Loucy (cell line): ENCODE measurements at regions not wholly inside any gene's neighbourhood (a gene's known extent, or its start where the extent isn't known, plus 50 kb on each side); places are given as distances from the start of the nearest gene placed in this dataset.

ENCODE experiments used
- H2AFZ ChIP-seq: fragments of 200-600 bp; sonication (generic); 2 replicates; pipeline ENCODE4 v1.6.0; 2016; ENCODE audit warnings: antibody characterized with exemption, mild to moderate bottlenecking, low read length, moderate library complexity
- H3F3A ChIP-seq: fragments of 200-600 bp; 2 replicates; pipeline ENCODE4 v1.6.0; 2016; ENCODE audit warnings: antibody characterized with exemption, low read depth, mild to moderate bottlenecking
- H3K27me3 ChIP-seq: fragments of 200-600 bp; sonication (generic); 2 replicates; pipeline ENCODE4 v1.6.1; 2014; ENCODE audit warnings: low read length, mild to moderate bottlenecking; ENCODE audit not compliant: insufficient read depth, poor library complexity, severe bottlenecking
- H3K36me3 ChIP-seq: fragments of 200-600 bp; sonication (generic); 2 replicates; pipeline ENCODE4 v1.6.1; 2016; ENCODE audit warnings: low read length; ENCODE audit not compliant: insufficient read depth
- H3K4me1 ChIP-seq: fragments of 200-600 bp; sonication (generic); 2 replicates; pipeline ENCODE4 v1.5.1; 2014; ENCODE audit warnings: low read length, mild to moderate bottlenecking; ENCODE audit not compliant: insufficient read depth, poor library complexity, severe bottlenecking
- H3K4me2 ChIP-seq: fragments of 200-600 bp; sonication (generic); 2 replicates; pipeline ENCODE4 v1.6.0; 2014; ENCODE audit warnings: antibody characterized with exemption, low read length, low read depth, mild to moderate bottlenecking; ENCODE audit not compliant: poor library complexity, severe bottlenecking
- H3K4me3 ChIP-seq: fragments of 200-600 bp; sonication (generic); 2 replicates; pipeline ENCODE4 v1.5.1; 2014; ENCODE audit warnings: low read length, mild to moderate bottlenecking, mixed read lengths; ENCODE audit not compliant: poor library complexity, severe bottlenecking
- H3K79me2 ChIP-seq: fragments of 200-600 bp; sonication (generic); 2 replicates; pipeline ENCODE4 v1.6.1; 2014; ENCODE audit warnings: low read length; ENCODE audit not compliant: insufficient read depth
- H3K9ac ChIP-seq: fragments of 200-600 bp; sonication (generic); 2 replicates; pipeline ENCODE4 v1.6.0; 2014; ENCODE audit warnings: mild to moderate bottlenecking, low read depth, low read length, moderate library complexity; ENCODE audit not compliant: poor library complexity, severe bottlenecking
- H3K9me2 ChIP-seq: fragments of 200-600 bp; sonication (generic); replicated peaks from 2 replicates; pipeline ENCODE4 v1.6.1; 2016; ENCODE audit warnings: low read depth, low read length, mixed read lengths
- H3K9me3 ChIP-seq: fragments of 200-600 bp; sonication (generic); 2 replicates; pipeline ENCODE4 v1.6.1; 2014; ENCODE audit warnings: mild to moderate bottlenecking, antibody characterized with exemption, low read length, low read depth; ENCODE audit not compliant: insufficient read depth
- H4K20me1 ChIP-seq: fragments of 200-600 bp; sonication (generic); 2 replicates; pipeline ENCODE4 v1.6.0; 2014; ENCODE audit warnings: antibody characterized with exemption, low read length, mild to moderate bottlenecking; ENCODE audit not compliant: insufficient read depth, poor library complexity, severe bottlenecking
- EZH2phosphoT487 ChIP-seq: fragments of 200-600 bp; IDR thresholded peaks from 2 replicates; pipeline ENCODE4 v1.6.1; 2018; ENCODE audit warnings: antibody characterized with exemption, mild to moderate bottlenecking, moderate library complexity, borderline replicate concordance
- TF ChIP-seq, protein P1 (sequence below): fragments of 200-600 bp; sonication (generic); conservative IDR thresholded peaks from 2 replicates; pipeline ENCODE4 v1.5.1; 2014; ENCODE audit warnings: mild to moderate bottlenecking, antibody characterized with exemption, low read length

DNA sequence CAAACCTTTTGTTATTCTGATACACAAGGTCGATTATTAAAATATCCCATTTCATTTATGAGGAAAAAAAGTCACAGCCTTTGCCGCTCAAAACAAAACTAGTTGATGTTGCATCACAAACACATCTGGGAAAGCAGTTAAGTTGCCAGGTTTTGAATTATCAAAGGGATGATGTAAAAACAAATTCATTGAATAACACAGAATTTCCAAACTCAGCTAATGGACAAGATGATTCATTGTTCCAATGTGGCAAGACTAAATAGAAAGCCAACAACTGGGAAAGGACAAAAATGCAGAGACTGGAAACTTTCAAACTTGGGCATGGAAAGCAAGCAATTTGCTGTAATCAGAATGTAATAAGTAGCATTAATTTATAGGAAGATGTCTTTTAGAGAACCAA is 610.0 kb upstream of the ZNF385D start:
- no peaks in the 10 kb centered on the region for H3F3A ChIP-seq
- no peak overlapping the region for H3K9ac ChIP-seq
- no peak for TF ChIP-seq EZH2phosphoT487
- TF ChIP-seq, protein P1, sequence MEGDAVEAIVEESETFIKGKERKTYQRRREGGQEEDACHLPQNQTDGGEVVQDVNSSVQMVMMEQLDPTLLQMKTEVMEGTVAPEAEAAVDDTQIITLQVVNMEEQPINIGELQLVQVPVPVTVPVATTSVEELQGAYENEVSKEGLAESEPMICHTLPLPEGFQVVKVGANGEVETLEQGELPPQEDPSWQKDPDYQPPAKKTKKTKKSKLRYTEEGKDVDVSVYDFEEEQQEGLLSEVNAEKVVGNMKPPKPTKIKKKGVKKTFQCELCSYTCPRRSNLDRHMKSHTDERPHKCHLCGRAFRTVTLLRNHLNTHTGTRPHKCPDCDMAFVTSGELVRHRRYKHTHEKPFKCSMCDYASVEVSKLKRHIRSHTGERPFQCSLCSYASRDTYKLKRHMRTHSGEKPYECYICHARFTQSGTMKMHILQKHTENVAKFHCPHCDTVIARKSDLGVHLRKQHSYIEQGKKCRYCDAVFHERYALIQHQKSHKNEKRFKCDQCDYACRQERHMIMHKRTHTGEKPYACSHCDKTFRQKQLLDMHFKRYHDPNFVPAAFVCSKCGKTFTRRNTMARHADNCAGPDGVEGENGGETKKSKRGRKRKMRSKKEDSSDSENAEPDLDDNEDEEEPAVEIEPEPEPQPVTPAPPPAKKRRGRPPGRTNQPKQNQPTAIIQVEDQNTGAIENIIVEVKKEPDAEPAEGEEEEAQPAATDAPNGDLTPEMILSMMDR: no peak
- H3K4me1 ChIP-seq: peaks cover 17% of the 10 kb centered on the region
- H4K20me1 ChIP-seq: no peaks in the 10 kb centered on the region
- H3K4me2 ChIP-seq: no peak overlapping the region
- H3K36me3 ChIP-seq: no peaks in the 10 kb centered on the region
- no peak overlapping the region for H2AFZ ChIP-seq
- H3K9me2 ChIP-seq: no peaks in the 10 kb centered on the region; the same call in 1 of the 2 replicates
- no peaks in the 10 kb centered on the region for H3K79me2 ChIP-seq
- H3K4me3 ChIP-seq: no peak overlapping the region
- H3K27me3 ChIP-seq: no peaks in the 10 kb centered on the region
- H3K9me3 ChIP-seq: no peaks in the 10 kb centered on the region

GRCh38 chr3:22361521-22361920 is 610.5 kb upstream of the ZNF385D start:
- Histone ChIP-seq H3K4me2 (no peak overlapping the region), H3K4me3 (no peak overlapping the region), H3K9me3 (no peaks in the 10 kb centered on the region), H3F3A (no peaks in the 10 kb centered on the region), H3K4me1 (peaks cover 19% of the 10 kb centered on the region), H3K27me3 (no peaks in the 10 kb centered on the region), H2AFZ (no peak overlapping the region), H4K20me1 (no peaks in the 10 kb centered on the region), H3K79me2 (no peaks in the 10 kb centered on the region), H3K9me2 (no peaks in the 10 kb centered on the region; the same call in 1 of the 2 replicates), H3K9ac (no peak overlapping the region), H3K36me3 (no peaks in the 10 kb centered on the region)
- no peak for TF ChIP-seq EZH2phosphoT487
- TF ChIP-seq, protein P1: no peak

- no peak overlapping the region for H2AFZ ChIP-seq
- H3K4me3 ChIP-seq: no peak overlapping the region
- no peaks in the 10 kb centered on the region for H3K9me3 ChIP-seq
- H3F3A ChIP-seq: no peaks in the 10 kb centered on the region
- H3K79me2 ChIP-seq: no peaks in the 10 kb centered on the region
- no peak overlapping the region for H3K9ac ChIP-seq
- no peaks in the 10 kb centered on the region for H3K36me3 ChIP-seq
- H3K27me3 ChIP-seq: no peaks in the 10 kb centered on the region
- H3K9me2 ChIP-seq: no peaks in the 10 kb centered on the region; the same call in 1 of the 2 replicates
- TF ChIP-seq EZH2phosphoT487: no peak
- TF ChIP-seq, protein P1: no peak
- peaks cover 19% of the 10 kb centered on the region for H3K4me1 ChIP-seq
- no peaks in the 10 kb centered on the region for H4K20me1 ChIP-seq
- no peak overlapping the region for H3K4me2 ChIP-seq
Observed at GRCh38 chr3:22364851-22365250, 613.8 kb upstream of the ZNF385D start.
